ENCODE measurements at regions not wholly inside any gene's neighbourhood (a gene's known extent, or its start where the extent isn't known, plus 50 kb on each side); places are given as distances from the start of the nearest gene placed in this dataset.

DNA sequence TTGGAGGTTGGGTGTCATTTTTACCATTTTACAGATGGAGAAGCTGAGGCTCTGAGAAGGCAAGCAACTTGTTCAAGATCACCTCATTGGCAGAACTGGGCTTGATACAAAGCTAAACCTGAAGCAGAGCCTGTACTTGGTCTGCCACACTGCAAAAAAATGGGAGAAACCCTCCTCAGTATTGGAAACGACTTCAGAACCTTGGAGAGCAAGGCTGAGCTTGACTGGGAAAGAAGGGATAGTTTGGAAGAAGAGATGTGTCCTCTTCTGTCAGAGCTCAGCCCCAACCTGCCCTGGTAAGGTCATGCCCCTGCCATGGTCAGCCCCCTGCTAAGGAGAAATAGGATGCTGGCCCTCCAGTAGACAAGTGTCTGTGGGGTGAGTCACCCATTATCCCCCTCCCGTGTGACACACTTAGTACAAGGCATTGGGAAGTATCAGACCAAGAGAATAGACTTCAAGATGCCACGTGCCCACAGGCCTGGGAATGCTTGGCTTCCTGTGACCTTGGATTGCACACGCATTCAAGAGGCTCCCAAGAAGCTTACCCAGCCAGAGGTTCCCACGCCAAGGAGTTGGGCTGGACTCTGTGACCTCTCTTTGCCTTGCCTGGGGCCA, 56.2 kb upstream of the SMNDC1 start:
- peaks cover 44% of the 10 kb centered on the region for H3K4me1 ChIP-seq (ENCODE audit: low read length)

DNA sequence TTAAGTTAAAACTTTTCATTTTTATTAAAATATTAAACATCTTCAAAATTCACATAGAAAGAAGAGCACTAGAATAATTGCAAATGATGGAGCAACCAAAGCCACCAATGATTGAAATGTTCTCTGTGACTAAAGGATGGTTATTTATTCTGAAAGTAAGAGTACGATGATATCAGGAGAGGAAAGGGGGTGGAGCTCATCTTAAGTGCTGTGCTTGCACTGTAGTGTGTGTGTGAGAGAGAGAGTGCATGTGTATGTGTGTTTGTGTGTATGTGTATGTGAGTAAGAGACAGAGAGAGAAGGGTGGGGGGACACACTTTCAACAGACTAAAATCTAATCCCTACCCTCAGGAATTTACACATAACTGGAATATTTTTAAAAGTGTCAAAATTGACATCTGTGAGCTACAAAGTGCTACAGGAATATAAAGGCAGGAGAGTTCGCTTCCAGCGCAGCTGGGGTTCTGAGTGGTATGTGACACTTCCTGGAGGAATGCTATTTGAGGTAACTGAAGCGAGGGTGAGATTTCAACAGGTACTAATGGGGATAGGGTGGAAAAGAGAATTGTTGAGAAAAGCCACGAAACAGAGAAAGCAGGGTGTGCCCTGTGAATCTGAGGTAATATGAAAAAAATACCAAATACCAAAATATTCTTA, 57.2 kb upstream of the SMNDC1 start:
- DNase-seq, result no peak

More for the DNA sequence above, 56.2 kb upstream of the SMNDC1 start:
- no peak overlapping the region for H3K4me2 ChIP-seq (ENCODE audit: low read depth, low read length, poor library complexity, severe bottlenecking)
- no peak overlapping the region for H3K4me3 ChIP-seq (ENCODE audit: low read length)
- H3K79me2 ChIP-seq (ENCODE audit: low read length), result no peaks in the 10 kb centered on the region
- no peaks in the 10 kb centered on the region for H3K9me3 ChIP-seq (ENCODE audit: low read length)
- no peak for DNase-seq
- H3K9ac ChIP-seq (ENCODE audit: low read length), result no peak overlapping the region
- no peaks in the 10 kb centered on the region for H3K27me3 ChIP-seq (ENCODE audit: low read length)
- H3K27ac ChIP-seq (ENCODE audit: low read length), result no peak overlapping the region
- no peaks in the 10 kb centered on the region for H4K20me1 ChIP-seq (ENCODE audit: insufficient read depth, low read depth, low read length)
- no peak overlapping the region for H2AFZ ChIP-seq (ENCODE audit: low read length)
- H3K36me3 ChIP-seq (ENCODE audit: insufficient read depth, low read length), result no peaks in the 10 kb centered on the region
- H3K9me2 ChIP-seq (replicated peaks; ENCODE audit: insufficient read depth, low read length), result no peaks in the 10 kb centered on the region

DNA sequence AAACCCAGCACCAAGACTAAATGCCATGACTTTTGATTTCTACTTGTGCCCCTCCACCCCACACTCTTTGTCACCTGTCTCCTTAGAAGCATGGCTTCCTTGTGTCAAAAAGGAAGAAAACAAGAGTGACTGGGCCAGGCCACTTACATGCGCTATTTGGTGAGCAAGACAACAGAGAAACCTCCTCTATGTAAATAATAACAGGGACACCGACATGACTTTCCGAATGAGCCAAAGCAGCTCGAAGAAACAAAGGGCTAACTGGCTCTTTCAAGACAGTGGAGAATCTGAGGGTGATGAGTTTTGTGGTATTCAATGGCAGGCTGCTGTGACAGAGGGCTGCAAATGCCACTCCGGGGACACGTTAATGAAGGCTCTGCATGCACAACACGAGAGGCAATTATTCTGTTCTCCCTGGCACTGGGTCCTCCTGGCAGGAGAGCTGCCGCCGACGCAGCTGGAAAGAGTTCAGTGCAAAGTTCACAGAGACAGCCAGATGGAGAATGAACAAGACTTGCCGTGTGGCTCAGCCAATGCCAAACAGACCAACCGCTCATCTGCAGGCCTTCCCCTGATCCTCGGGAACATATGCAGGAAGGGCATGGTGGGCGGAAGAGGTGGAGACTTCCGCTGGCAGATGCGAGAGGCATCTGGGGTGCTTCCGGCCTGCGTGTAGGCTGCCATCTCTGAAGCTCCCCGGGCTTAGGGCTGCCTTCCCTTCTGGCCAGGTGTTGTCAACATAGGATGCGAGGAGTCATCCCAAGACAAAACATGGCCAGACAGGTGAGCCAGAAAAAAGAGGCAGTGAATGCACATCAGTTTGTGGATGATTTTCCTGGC, 59.1 kb upstream of the SMNDC1 start:
- Histone ChIP-seq H3K9me3 (ENCODE audit: low read length) (no peaks in the 10 kb centered on the region), H3K27me3 (ENCODE audit: low read length) (no peaks in the 10 kb centered on the region), H3K79me2 (ENCODE audit: low read length) (no peaks in the 10 kb centered on the region), H3K4me2 (ENCODE audit: low read depth, low read length, poor library complexity, severe bottlenecking) (no peak overlapping the region), H3K27ac (ENCODE audit: low read length) (no peak overlapping the region), H3K4me1 (ENCODE audit: low read length) (peaks cover 29% of the 10 kb centered on the region), H4K20me1 (ENCODE audit: insufficient read depth, low read depth, low read length) (no peaks in the 10 kb centered on the region), H3K9me2 (replicated peaks; ENCODE audit: insufficient read depth, low read length) (no peaks in the 10 kb centered on the region), H3K36me3 (ENCODE audit: insufficient read depth, low read length) (no peaks in the 10 kb centered on the region), H3K9ac (ENCODE audit: low read length) (no peak overlapping the region), H3K4me3 (ENCODE audit: low read length) (no peak overlapping the region), H2AFZ (ENCODE audit: low read length) (no peak overlapping the region)
- no peak for DNase-seq

More for the DNA sequence above, 57.2 kb upstream of the SMNDC1 start:
- Histone ChIP-seq H3K27me3 (ENCODE audit: low read length) (no peaks in the 10 kb centered on the region), H3K27ac (ENCODE audit: low read length) (no peak overlapping the region), H4K20me1 (ENCODE audit: insufficient read depth, low read depth, low read length) (no peaks in the 10 kb centered on the region), H2AFZ (ENCODE audit: low read length) (no peak overlapping the region), H3K79me2 (ENCODE audit: low read length) (no peaks in the 10 kb centered on the region), H3K4me3 (ENCODE audit: low read length) (no peak overlapping the region), H3K4me1 (ENCODE audit: low read length) (peaks cover 34% of the 10 kb centered on the region), H3K9ac (ENCODE audit: low read length) (no peak overlapping the region), H3K9me2 (replicated peaks; ENCODE audit: insufficient read depth, low read length) (no peaks in the 10 kb centered on the region), H3K9me3 (ENCODE audit: low read length) (no peaks in the 10 kb centered on the region), H3K36me3 (ENCODE audit: insufficient read depth, low read length) (no peaks in the 10 kb centered on the region), H3K4me2 (ENCODE audit: low read depth, low read length, poor library complexity, severe bottlenecking) (no peak overlapping the region)

DNA sequence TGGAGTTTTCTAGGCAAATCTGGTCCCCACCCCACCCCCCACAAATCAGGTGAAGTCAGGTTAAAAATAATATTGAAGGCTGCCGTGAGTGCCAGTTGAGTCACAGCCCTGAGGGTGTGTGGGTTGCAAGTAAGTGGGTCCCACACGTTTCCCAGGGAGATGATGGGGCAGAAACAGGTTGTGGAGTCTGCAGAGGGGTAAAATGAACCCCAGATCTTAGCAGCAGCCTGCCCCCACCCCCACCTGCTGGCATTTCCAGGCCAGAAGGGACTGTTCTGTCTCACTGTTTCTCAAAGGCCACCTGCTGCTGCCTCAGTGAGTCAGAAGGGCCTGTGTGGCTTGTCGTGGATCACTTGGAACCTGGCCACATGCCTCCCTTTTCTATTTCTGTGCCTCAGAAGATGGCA, 59.8 kb upstream of the SMNDC1 start:
- Histone ChIP-seq H3K9ac (ENCODE audit: low read length) (no peak overlapping the region), H3K27ac (ENCODE audit: low read length) (no peak overlapping the region), H3K79me2 (ENCODE audit: low read length) (no peaks in the 10 kb centered on the region), H3K36me3 (ENCODE audit: insufficient read depth, low read length) (no peaks in the 10 kb centered on the region), H3K4me2 (ENCODE audit: low read depth, low read length, poor library complexity, severe bottlenecking) (no peak overlapping the region), H3K4me3 (ENCODE audit: low read length) (no peak overlapping the region), H3K9me2 (replicated peaks; ENCODE audit: insufficient read depth, low read length) (no peaks in the 10 kb centered on the region), H3K4me1 (ENCODE audit: low read length) (peaks cover 21% of the 10 kb centered on the region), H2AFZ (ENCODE audit: low read length) (no peak overlapping the region), H4K20me1 (ENCODE audit: insufficient read depth, low read depth, low read length) (no peaks in the 10 kb centered on the region), H3K9me3 (ENCODE audit: low read length) (no peaks in the 10 kb centered on the region), H3K27me3 (ENCODE audit: low read length) (no peaks in the 10 kb centered on the region)
- DNase-seq, result no peak

DNA sequence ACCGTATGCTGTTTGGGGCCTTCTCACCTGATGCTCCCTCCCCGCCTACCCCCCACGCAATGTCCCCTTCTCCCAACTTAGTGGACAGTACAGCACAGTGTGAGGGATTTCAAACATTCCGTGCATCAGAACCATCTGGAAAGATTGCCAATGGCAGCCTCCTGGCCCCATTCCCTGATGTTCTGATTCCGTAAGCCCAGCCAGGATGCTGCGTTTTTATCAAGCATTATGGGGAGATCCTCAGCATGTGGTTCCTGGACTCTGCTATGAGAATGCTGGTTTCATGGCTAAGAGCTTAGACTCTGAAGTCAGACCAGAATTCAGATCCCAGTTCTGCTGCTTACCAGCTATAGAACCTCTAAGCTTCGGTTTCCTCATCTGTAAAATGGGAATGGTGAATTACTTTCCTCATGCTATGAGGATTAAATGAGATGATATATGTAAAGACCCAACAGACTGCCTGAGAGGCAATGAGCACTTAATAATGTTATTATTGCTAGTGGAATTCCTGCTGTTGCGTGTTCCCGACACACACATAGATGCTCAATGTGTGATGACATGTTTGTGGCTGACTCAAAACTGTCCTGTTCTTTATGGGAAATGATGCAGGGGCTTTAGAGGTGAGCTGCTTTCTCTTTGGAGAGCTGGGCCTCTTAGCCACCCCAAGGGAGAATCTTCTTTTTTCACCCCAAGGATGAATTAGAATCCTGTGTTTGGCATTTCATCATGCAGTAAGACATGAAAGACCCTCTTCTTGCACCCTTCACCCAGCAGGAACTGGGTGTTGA, 60.8 kb upstream of the SMNDC1 start:
- no peaks in the 10 kb centered on the region for H3K79me2 ChIP-seq (ENCODE audit: low read length)
- H4K20me1 ChIP-seq (ENCODE audit: insufficient read depth, low read depth, low read length), result no peaks in the 10 kb centered on the region
- no peaks in the 10 kb centered on the region for H3K36me3 ChIP-seq (ENCODE audit: insufficient read depth, low read length)
- H3K4me3 ChIP-seq (ENCODE audit: low read length), result no peak overlapping the region
- H3K4me1 ChIP-seq (ENCODE audit: low read length), result peaks cover 20% of the 10 kb centered on the region
- H3K9me2 ChIP-seq (replicated peaks; ENCODE audit: insufficient read depth, low read length), result no peaks in the 10 kb centered on the region
- H2AFZ ChIP-seq (ENCODE audit: low read length), result no peak overlapping the region
- no peak for DNase-seq
- H3K9me3 ChIP-seq (ENCODE audit: low read length), result no peaks in the 10 kb centered on the region
- H3K9ac ChIP-seq (ENCODE audit: low read length), result no peak overlapping the region
- no peak overlapping the region for H3K4me2 ChIP-seq (ENCODE audit: low read depth, low read length, poor library complexity, severe bottlenecking)
- no peaks in the 10 kb centered on the region for H3K27me3 ChIP-seq (ENCODE audit: low read length)
- no peak overlapping the region for H3K27ac ChIP-seq (ENCODE audit: low read length)

DNA sequence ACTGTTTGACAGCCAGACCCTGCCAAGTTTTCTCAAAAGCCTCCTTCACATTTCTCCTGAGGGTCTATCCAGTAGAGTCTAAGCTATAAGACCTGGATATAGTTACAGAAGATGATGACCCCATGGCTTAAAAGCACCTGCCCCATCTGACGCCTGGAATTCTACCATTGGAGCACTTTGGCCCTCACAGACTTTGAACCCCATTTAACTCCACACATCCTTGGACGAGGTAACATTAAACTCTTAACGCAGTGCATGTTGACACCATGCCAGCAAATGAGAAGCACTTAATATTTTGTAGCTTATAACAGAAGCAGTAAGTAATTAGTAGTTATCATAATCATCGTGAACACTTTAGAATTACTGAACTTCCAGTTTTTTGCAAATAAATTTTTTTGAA, 61.9 kb upstream of the SMNDC1 start:
- Histone ChIP-seq H3K36me3 (ENCODE audit: insufficient read depth, low read length) (no peaks in the 10 kb centered on the region), H3K27ac (ENCODE audit: low read length) (no peak overlapping the region), H4K20me1 (ENCODE audit: insufficient read depth, low read depth, low read length) (no peaks in the 10 kb centered on the region), H3K4me2 (ENCODE audit: low read depth, low read length, poor library complexity, severe bottlenecking) (no peak overlapping the region), H3K9me2 (replicated peaks; ENCODE audit: insufficient read depth, low read length) (no peaks in the 10 kb centered on the region), H3K27me3 (ENCODE audit: low read length) (no peaks in the 10 kb centered on the region), H2AFZ (ENCODE audit: low read length) (no peak overlapping the region), H3K79me2 (ENCODE audit: low read length) (no peaks in the 10 kb centered on the region), H3K4me3 (ENCODE audit: low read length) (no peak overlapping the region), H3K9me3 (ENCODE audit: low read length) (no peaks in the 10 kb centered on the region), H3K9ac (ENCODE audit: low read length) (no peak overlapping the region), H3K4me1 (ENCODE audit: low read length) (peaks cover 20% of the 10 kb centered on the region)
- no peak for DNase-seq

DNA sequence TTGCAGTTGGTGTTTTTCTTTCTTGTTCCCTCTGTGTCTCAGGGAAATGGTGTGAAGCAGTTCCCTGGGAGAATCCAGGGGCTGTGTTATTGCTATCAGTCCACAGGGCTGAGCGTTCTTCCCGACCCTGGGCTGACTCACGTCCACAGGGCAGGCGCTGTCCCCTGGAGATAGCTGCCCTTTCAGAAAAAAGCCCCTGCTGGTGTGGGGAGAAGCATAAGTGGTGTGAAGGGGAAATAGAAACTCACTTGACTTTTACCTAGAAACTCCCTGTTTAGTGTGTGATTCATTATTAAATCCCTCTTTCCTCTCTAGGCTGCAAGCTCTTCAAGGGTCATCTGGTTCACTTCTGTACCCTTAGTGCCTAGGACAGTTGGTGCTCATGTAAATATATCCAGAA, 63.3 kb upstream of the SMNDC1 start:
- no peaks in the 10 kb centered on the region for H3K27me3 ChIP-seq (ENCODE audit: low read length)

DNA sequence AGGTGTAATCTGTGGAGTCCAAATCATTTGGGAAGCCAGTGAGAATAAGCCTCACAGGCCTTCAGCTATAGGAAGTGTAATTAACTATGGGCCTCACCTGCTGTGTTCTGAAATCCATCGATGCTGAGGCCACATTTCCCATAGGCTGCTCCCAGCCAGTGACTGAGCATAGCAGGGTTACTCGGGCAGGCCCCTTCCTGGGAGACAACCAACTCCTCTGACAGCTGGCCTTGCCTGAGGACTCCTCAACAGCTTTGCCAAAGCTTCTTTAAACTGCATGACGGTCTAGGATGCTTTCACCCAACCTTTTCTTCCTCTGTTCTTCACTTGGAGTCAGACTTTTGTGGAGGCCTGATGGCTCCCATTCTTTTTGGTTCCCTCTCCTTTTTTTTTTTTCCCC, 63.8 kb upstream of the SMNDC1 start:
- H3K4me1 ChIP-seq (ENCODE audit: low read length), result peaks cover 20% of the 10 kb centered on the region
- no peak overlapping the region for H3K4me2 ChIP-seq (ENCODE audit: low read depth, low read length, poor library complexity, severe bottlenecking)
- H3K4me3 ChIP-seq (ENCODE audit: low read length), result no peak overlapping the region

More for the DNA sequence above, 63.3 kb upstream of the SMNDC1 start:
- Histone ChIP-seq H3K9me2 (replicated peaks; ENCODE audit: insufficient read depth, low read length) (no peaks in the 10 kb centered on the region), H2AFZ (ENCODE audit: low read length) (no peak overlapping the region), H3K79me2 (ENCODE audit: low read length) (no peaks in the 10 kb centered on the region), H3K9ac (ENCODE audit: low read length) (no peak overlapping the region), H3K4me3 (ENCODE audit: low read length) (no peak overlapping the region), H4K20me1 (ENCODE audit: insufficient read depth, low read depth, low read length) (no peaks in the 10 kb centered on the region), H3K4me2 (ENCODE audit: low read depth, low read length, poor library complexity, severe bottlenecking) (no peak overlapping the region), H3K9me3 (ENCODE audit: low read length) (no peaks in the 10 kb centered on the region), H3K36me3 (ENCODE audit: insufficient read depth, low read length) (no peaks in the 10 kb centered on the region), H3K4me1 (ENCODE audit: low read length) (peaks cover 20% of the 10 kb centered on the region), H3K27ac (ENCODE audit: low read length) (no peak overlapping the region)
- no peak for DNase-seq

More for the DNA sequence above, 63.8 kb upstream of the SMNDC1 start:
- DNase-seq, result no peak
- H3K79me2 ChIP-seq (ENCODE audit: low read length), result no peaks in the 10 kb centered on the region
- no peaks in the 10 kb centered on the region for H3K9me3 ChIP-seq (ENCODE audit: low read length)
- no peak overlapping the region for H3K9ac ChIP-seq (ENCODE audit: low read length)
- H4K20me1 ChIP-seq (ENCODE audit: insufficient read depth, low read depth, low read length), result no peaks in the 10 kb centered on the region
- H3K36me3 ChIP-seq (ENCODE audit: insufficient read depth, low read length), result no peaks in the 10 kb centered on the region
- no peak overlapping the region for H2AFZ ChIP-seq (ENCODE audit: low read length)
- H3K27me3 ChIP-seq (ENCODE audit: low read length), result no peaks in the 10 kb centered on the region
- H3K9me2 ChIP-seq (replicated peaks; ENCODE audit: insufficient read depth, low read length), result no peaks in the 10 kb centered on the region
- H3K27ac ChIP-seq (ENCODE audit: low read length), result no peak overlapping the region

Data from Karpas-422 (cell line).